ENCODE measurements at regions not wholly inside any gene's neighbourhood (a gene's known extent, or its start where the extent isn't known, plus 50 kb on each side); places are given as distances from the start of the nearest gene placed in this dataset.

GRCh38 chr6:114436691-114437090 is 93.9 kb upstream of the HS3ST5 start:
- no peak for DNase-seq (ENCODE audit: extremely low read depth, low read depth)
- H3K4me3 ChIP-seq (replicated peaks; ENCODE audit: low read depth, low read length) = no peak overlapping the region

GRCh38 chr6:114435985-114436384 is 93.2 kb upstream of the HS3ST5 start:
- no peak for TF ChIP-seq CTCF (IDR thresholded peaks at IDR 0.05; ENCODE audit: low read depth, low read length, missing control alignments)
- no peak overlapping the region for H3K4me3 ChIP-seq (replicated peaks; ENCODE audit: low read depth, low read length)
- DNase-seq (ENCODE audit: extremely low read depth, low read depth) = no peak

More at GRCh38 chr6:114436691-114437090, 93.9 kb upstream of the HS3ST5 start:
- TF ChIP-seq CTCF (IDR thresholded peaks at IDR 0.05; ENCODE audit: low read depth, low read length, missing control alignments) = no peak

- no peak for TF ChIP-seq CTCF (IDR thresholded peaks at IDR 0.05; ENCODE audit: low read depth, low read length, missing control alignments)
- no peak for DNase-seq (ENCODE audit: extremely low read depth, low read depth)
- H3K4me3 ChIP-seq (replicated peaks; ENCODE audit: low read depth, low read length) = no peak overlapping the region
Measured at GRCh38 chr6:114432400-114432799, 89.6 kb upstream of the HS3ST5 start.

DNA sequence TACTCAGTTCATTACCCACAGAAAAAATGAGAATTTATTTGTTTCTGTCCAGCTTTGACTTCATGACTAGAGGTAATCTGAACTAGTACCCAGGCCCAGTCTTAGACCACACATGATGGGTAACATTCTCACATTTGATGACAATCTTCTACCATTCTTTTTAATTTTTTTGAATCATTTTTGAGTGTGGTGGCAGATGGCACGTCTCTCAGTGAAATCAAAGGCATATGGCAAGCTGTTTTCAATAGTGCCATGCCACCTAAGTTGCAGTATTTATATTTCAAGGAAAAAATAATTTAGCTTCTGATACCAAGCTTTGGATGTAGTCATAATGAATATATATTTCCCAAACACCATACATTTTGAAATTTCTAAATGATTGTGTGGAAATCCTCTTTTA is 88.8 kb upstream of the HS3ST5 start:
- TF ChIP-seq CTCF (IDR thresholded peaks at IDR 0.05; ENCODE audit: low read depth, low read length, missing control alignments) = no peak
- no peak overlapping the region for H3K4me3 ChIP-seq (replicated peaks; ENCODE audit: low read depth, low read length)
- no peak for DNase-seq (ENCODE audit: extremely low read depth, low read depth)

GRCh38 chr6:114430534-114431124 is 87.8 kb upstream of the HS3ST5 start:
- no peak for TF ChIP-seq CTCF (IDR thresholded peaks at IDR 0.05; ENCODE audit: low read depth, low read length, missing control alignments)
- no peak for DNase-seq (ENCODE audit: extremely low read depth, low read depth)

GRCh38 chr6:114428341-114428740 is 85.5 kb upstream of the HS3ST5 start:
- no peak for DNase-seq (ENCODE audit: extremely low read depth, low read depth)
- no peak for TF ChIP-seq CTCF (IDR thresholded peaks at IDR 0.05; ENCODE audit: low read depth, low read length, missing control alignments)
- no peak overlapping the region for H3K4me3 ChIP-seq (replicated peaks; ENCODE audit: low read depth, low read length)

More at GRCh38 chr6:114430534-114431124, 87.8 kb upstream of the HS3ST5 start:
- no peak overlapping the region for H3K4me3 ChIP-seq (replicated peaks; ENCODE audit: low read depth, low read length)

GRCh38 chr6:114421199-114421598 is 78.4 kb upstream of the HS3ST5 start:
- H3K4me3 ChIP-seq (replicated peaks; ENCODE audit: low read depth, low read length) = no peak overlapping the region
- TF ChIP-seq CTCF (IDR thresholded peaks at IDR 0.05; ENCODE audit: low read depth, low read length, missing control alignments) = no peak
- DNase-seq (ENCODE audit: extremely low read depth, low read depth) = no peak

Data from HFF-Myc (cell line).